HepG2 (cell line): ENCODE measurements at regions not wholly inside any gene's neighbourhood (a gene's known extent, or its start where the extent isn't known, plus 50 kb on each side); places are given as distances from the start of the nearest gene placed in this dataset.

ENCODE experiments used
- ATAC-seq: fragments of 200-7000 bp; cut with Tn5 transposase; 3 replicates; pipeline ENCODE4 v1.9.1; 2020; ENCODE audit warnings: mild to moderate bottlenecking, moderate library complexity
- BruUV-seq: library from RNA; stranded (reverse); fragments of 400-500 nt; replicated peaks from 2 replicates; lab custom pipeline; 2021; lab: Mats Ljungman, UMichigan
- CTCF ChIA-PET: fragments of 300-600 bp; formaldehyde crosslinking; extraction: SDS; loops from one replicate; lab custom pipeline; 2021; ENCODE audit warnings: low total read pairs, inconsistent platforms, low intra/inter-chr PET ratio; lab: Yijun Ruan, JAX
- POLR2A ChIA-PET: fragments of 350-600 bp; sonication (Branson Sonifier 250); formaldehyde crosslinking; loops from one replicate; lab custom pipeline; 2020; ENCODE audit warnings: antibody characterized with exemption, inconsistent platforms; lab: Yijun Ruan, JAX
- DNase-seq: peaks from one replicate; pipeline ENCODE4 v3.0.0-alpha.2; 2015; ENCODE audit warnings: low spot score
- FAIRE-seq: peaks from 3 replicates; lab custom pipeline; 2011; peaks lifted over from hg19 to GRCh38; lab: Jason Lieb, UNC
- H2AFZ ChIP-seq: one replicate; pipeline ENCODE4 v1.6.1; 2011; ENCODE audit warnings: low read length, inconsistent platforms
- H3K27ac ChIP-seq: fragments of 300-600 bp; 3 replicates; pipeline ENCODE4 v1.8.0; 2011; ENCODE audit warnings: mixed run types, mild to moderate bottlenecking, mixed read lengths, low read length, inconsistent platforms; ENCODE audit not compliant: insufficient read depth; ENCODE audit errors: extremely low read length
- H3K27me3 ChIP-seq, 2 experiments: fragments of 200-600 bp in 1 of 2; 2 replicates in 1 of 2; 3 replicates in 1 of 2; pipeline versions ENCODE4 v1.6.0 to v1.8.0; 2011; ENCODE audit warnings: low read length in 2 of 2, mild to moderate bottlenecking in 2 of 2, moderate library complexity in 2 of 2, inconsistent platforms in 1 of 2; ENCODE audit not compliant: insufficient read depth in 2 of 2, control insufficient read depth in 1 of 2
- H3K36me3 ChIP-seq, 2 experiments: fragments of 200-600 bp in 1 of 2; replicated peaks in 1 of 2; 2 replicates in 1 of 2; 3 replicates in 1 of 2; pipeline versions ENCODE4 v1.5.1 to v1.8.0; 2011; ENCODE audit warnings: low read length in 2 of 2, inconsistent platforms in 1 of 2; ENCODE audit not compliant: insufficient read depth in 2 of 2, control insufficient read depth in 1 of 2
- H3K4me1 ChIP-seq: 2 replicates; pipeline ENCODE4 v1.5.1; 2012; ENCODE audit warnings: low read length, inconsistent platforms; ENCODE audit not compliant: insufficient read depth
- H3K4me2 ChIP-seq: 2 replicates; pipeline ENCODE4 v1.6.0; 2011; ENCODE audit warnings: low read depth, low read length, inconsistent platforms
- H3K4me3 ChIP-seq, 3 experiments: fragments of 200-600 bp in 1 of 3; sonication (generic), shearing (Covaris generic) in 1 of 3; replicated peaks in 1 of 3; 2 replicates each; pipeline ENCODE4 v1.5.1; 2011 to 2016; ENCODE audit warnings: low read length in 3 of 3, inconsistent platforms in 2 of 3, low read depth in 2 of 3, mild to moderate bottlenecking in 2 of 3, control low read depth in 1 of 3, mixed read lengths in 1 of 3; ENCODE audit not compliant: insufficient read depth in 1 of 3
- H3K79me2 ChIP-seq: one replicate; pipeline ENCODE4 v1.6.1; 2011; ENCODE audit warnings: low read length, inconsistent platforms; ENCODE audit not compliant: insufficient read depth
- H3K9ac ChIP-seq: 2 replicates; pipeline ENCODE4 v1.6.0; 2011; ENCODE audit warnings: mild to moderate bottlenecking, low read depth, low read length, inconsistent platforms; ENCODE audit not compliant: insufficient read depth
- H3K9me3 ChIP-seq: 2 replicates; pipeline ENCODE4 v1.5.1; 2012; ENCODE audit warnings: mild to moderate bottlenecking, low read length
- H4K20me1 ChIP-seq: 2 replicates; pipeline ENCODE4 v1.6.0; 2011; ENCODE audit warnings: inconsistent platforms, mild to moderate bottlenecking, low read length, moderate library complexity; ENCODE audit not compliant: insufficient read depth
- ARHGAP35 ChIP-seq: sonication (generic); formaldehyde crosslinking; IDR thresholded peaks from 2 replicates; pipeline ENCODE4 v1.9.0; 2022; ENCODE audit warnings: mild to moderate bottlenecking, inconsistent platforms, moderate library complexity, missing genetic modification reagents, borderline replicate concordance
- ARID4A ChIP-seq: sonication (generic); formaldehyde crosslinking; IDR thresholded peaks from 2 replicates; pipeline ENCODE4 v1.5.0; 2020; ENCODE audit warnings: mild to moderate bottlenecking, missing genetic modification reagents, borderline replicate concordance
- GFI1 ChIP-seq: sonication (generic); formaldehyde crosslinking; IDR thresholded peaks from 2 replicates; pipeline ENCODE4 v1.5.0; 2020; ENCODE audit warnings: missing genetic modification reagents, mild to moderate bottlenecking, borderline replicate concordance
- GLI4 ChIP-seq: sonication (generic); formaldehyde crosslinking; IDR thresholded peaks from 2 replicates; pipeline ENCODE4 v1.5.1; 2020; ENCODE audit warnings: missing genetic modification reagents, mild to moderate bottlenecking, moderate library complexity, borderline replicate concordance
- GMEB2 ChIP-seq: IDR thresholded peaks from 2 replicates; pipeline ENCODE4 v1.6.1; 2016; ENCODE audit warnings: missing biosample characterization, missing genetic modification reagents, low read depth
- HIC2 ChIP-seq: sonication (generic); formaldehyde crosslinking; IDR thresholded peaks from 2 replicates; pipeline ENCODE4 v1.9.0; 2022; ENCODE audit warnings: low read depth, missing genetic modification reagents
- KLF16 ChIP-seq, 2 experiments: sonication (generic) in 1 of 2; formaldehyde crosslinking in 1 of 2; IDR thresholded peaks; 2 replicates each; pipeline versions ENCODE4 v1.6.1 to v1.8.0; 2016 to 2023; ENCODE audit warnings: missing genetic modification reagents in 2 of 2, missing compliant biosample characterization in 1 of 2
- MIER2 ChIP-seq: IDR thresholded peaks from 2 replicates; pipeline ENCODE4 v1.6.1; 2016; ENCODE audit warnings: missing biosample characterization, missing genetic modification reagents
- PCBP1 ChIP-seq: fragments of 200-400 bp; formaldehyde crosslinking; IDR thresholded peaks from 2 replicates; pipeline ENCODE4 v1.6.1; 2017; ENCODE audit warnings: mild to moderate bottlenecking, low read depth, low read length, borderline replicate concordance
- ZNF639 ChIP-seq: conservative IDR thresholded peaks from 2 replicates; pipeline ENCODE4 v1.6.1; 2018; ENCODE audit warnings: missing genetic modification reagents
- ZSCAN12 ChIP-seq: sonication (generic); formaldehyde crosslinking; IDR thresholded peaks from 2 replicates; pipeline ENCODE4 v1.9.0; 2021; ENCODE audit warnings: mild to moderate bottlenecking, missing genetic modification reagents
- WGBS: methylation state at CpG from one replicate; pipeline ENCODE4 v1.1.6; 2017; ENCODE audit warnings: low lambda C conversion rate; 5-methylcytosine and 5-hydroxymethylcytosine counted together
- in situ Hi-C: cut with HindIII; loops from 2 replicates; pipeline ENCODE4 v1.10.0; 2017; ENCODE audit warnings: low pct_unique_long_range_greater_than_20kb; ENCODE audit not compliant: extremely low pct_ligation_motif_present
- intact Hi-C: fragments of 100-400 bp; cut with micrococcal nuclease; formaldehyde crosslinking; loops from one replicate; pipeline ENCODE4 v1.10.0; 2022; ENCODE audit not compliant: unreplicated experiment

- TF ChIP-seq GMEB2 (CRISPR knock-in tag) (no peak), MIER2 (CRISPR knock-in tag) (no peak), KLF16 (CRISPR knock-in tag; IDR thresholded peaks at IDR 0.05) (no peak), ARID4A (CRISPR knock-in tag) (no peak), ZNF639 (CRISPR knock-in tag) (no peak)
These were observed 291.6 kb downstream of the KLF12 start (continued) for GRCh38 chr13:73842626-73843025.

- in situ Hi-C loops: loop anchor here (25.0 kb wide), 1 partner anchor 1370 kb away; no protein-coding TSS in a partner anchor
- CTCF ChIA-PET: no interaction called here
- WGBS: 72% methylated on average over 5 of the region's 5 CpGs
- no peak for TF ChIP-seq ZSCAN12 (CRISPR knock-in tag)
- no peak for TF ChIP-seq ARHGAP35 (CRISPR knock-in tag)
- TF ChIP-seq PCBP1: no peak
- TF ChIP-seq GFI1 (CRISPR knock-in tag): no peak
- no peak for TF ChIP-seq GLI4
- no peak for TF ChIP-seq HIC2 (CRISPR knock-in tag)
These were observed 292.0 kb downstream of the KLF12 start for GRCh38 chr13:73842184-73842583.

More at GRCh38 chr13:73842184-73842583, 292.0 kb downstream of the KLF12 start:
- no peak overlapping the region for H3K27ac ChIP-seq
- no peak overlapping the region for H3K4me3 ChIP-seq
- DNase-seq (no peak), ATAC-seq (no peak), FAIRE-seq (no peak)
- intact Hi-C loops: loop anchor here (10.0 kb wide), 1 partner anchor 803 kb away; no protein-coding TSS in a partner anchor
- H3K4me1 ChIP-seq: no peaks in the 10 kb centered on the region
- no peak overlapping the region for H3K4me2 ChIP-seq
- BruUV-seq: no TSS peak
- H3K79me2 ChIP-seq: no peaks in the 10 kb centered on the region
- H4K20me1 ChIP-seq: no peaks in the 10 kb centered on the region
- POLR2A ChIA-PET: no interaction called here
- H2AFZ ChIP-seq: no peak overlapping the region
- 0 out of 5 replicates have a peak, but pooled peaks cover 0 to 3% of the 10 kb centered on the region in 2 experiments for H3K36me3 ChIP-seq
- H3K9me3 ChIP-seq: no peaks in the 10 kb centered on the region
- H3K27me3 ChIP-seq: no peaks in the 10 kb centered on the region
- no peak overlapping the region for H3K9ac ChIP-seq
